IgD-negative memory B cell (primary cell): ENCODE measurements at regions not wholly inside any gene's neighbourhood (a gene's known extent, or its start where the extent isn't known, plus 50 kb on each side); places are given as distances from the start of the nearest gene placed in this dataset.
A peak's percentile ranks its signal among the peaks of the same experiment; 100 is the strongest.
"Not testable (repeated sequence)": the region's sequence is repeated elsewhere in the genome, so short reads cannot be mapped to it uniquely, and the experiment has no call there.

Experiments used
- H3K27ac Mint-ChIP-seq, 3 donors: one replicate each; pipeline ENCODE4 v1.8.0; 2020 to 2022; ENCODE audit warnings: mild to moderate bottlenecking in 3 of 3, mixed read lengths in 3 of 3, moderate library complexity in 1 of 3
- H3K27me3 Mint-ChIP-seq: one replicate; pipeline ENCODE4 v1.8.0; 2021; ENCODE audit warnings: mixed read lengths
- H3K36me3 Mint-ChIP-seq: one replicate; pipeline ENCODE4 v1.8.0; 2020; ENCODE audit warnings: mild to moderate bottlenecking, mixed read lengths
- H3K4me1 Mint-ChIP-seq, 3 donors: one replicate each; pipeline ENCODE4 v1.8.0; 2020 to 2022; ENCODE audit warnings: mixed read lengths in 3 of 3, mild to moderate bottlenecking in 1 of 3
- H3K4me3 Mint-ChIP-seq, 4 donors: one replicate each; pipeline ENCODE4 v1.8.0; 2020 to 2022; ENCODE audit warnings: mild to moderate bottlenecking in 4 of 4, mixed read lengths in 4 of 4, moderate library complexity in 3 of 4
- H3K9me3 Mint-ChIP-seq, 3 donors: one replicate each; pipeline ENCODE4 v1.8.0; 2020 to 2021; ENCODE audit warnings: mixed read lengths in 3 of 3, mild to moderate bottlenecking in 1 of 3

- no peaks in the 10 kb centered on the region for H3K9me3 Mint-ChIP-seq
- peaks cover 0 to 9% (median 6%) of the 10 kb centered on the region in 3 donors for H3K4me1 Mint-ChIP-seq
- H3K36me3 Mint-ChIP-seq, result no peaks in the 10 kb centered on the region
- H3K27me3 Mint-ChIP-seq, result peaks cover 18% of the 10 kb centered on the region
- no peak overlapping the region for H3K4me3 Mint-ChIP-seq
- no peak overlapping the region for H3K27ac Mint-ChIP-seq
These were observed 133.5 kb downstream of the MTPAP start for GRCh38 chr10:30215623-30216022.

- H3K4me1 Mint-ChIP-seq, result peaks cover 0 to 7% (median 6%) of the 10 kb centered on the region in 3 donors
- H3K27ac Mint-ChIP-seq, result no peak overlapping the region
- peak overlapping the region in 1 of 4 donors; percentile 17 for H3K4me3 Mint-ChIP-seq
- no peaks in the 10 kb centered on the region for H3K36me3 Mint-ChIP-seq
- peaks cover 16% of the 10 kb centered on the region for H3K27me3 Mint-ChIP-seq
- H3K9me3 Mint-ChIP-seq, result no peaks in the 10 kb centered on the region
These were observed 133.9 kb downstream of the MTPAP start for GRCh38 chr10:30215141-30215540.

- Mint-ChIP-seq H3K4me3 (no peak overlapping the region), H3K4me1 (no peaks in the 10 kb centered on the region), H3K36me3 (no peaks in the 10 kb centered on the region), H3K27me3 (peaks cover 10% of the 10 kb centered on the region), H3K27ac (no peak overlapping the region), H3K9me3 (no peaks in the 10 kb centered on the region)
These were observed 138.8 kb downstream of the MTPAP start for GRCh38 chr10:30210296-30210695.

- H3K4me1 Mint-ChIP-seq, result no peaks in the 10 kb centered on the region
- no peaks in the 10 kb centered on the region for H3K9me3 Mint-ChIP-seq
- no peak overlapping the region for H3K27ac Mint-ChIP-seq
- peaks cover 4% of the 10 kb centered on the region for H3K27me3 Mint-ChIP-seq
- H3K36me3 Mint-ChIP-seq, result no peaks in the 10 kb centered on the region
- H3K4me3 Mint-ChIP-seq, result no peak overlapping the region
These were observed 140.7 kb downstream of the MTPAP start for GRCh38 chr10:30208330-30208729.

- Mint-ChIP-seq H3K4me1 (no peaks in the 10 kb centered on the region), H3K36me3 (no peaks in the 10 kb centered on the region), H3K4me3 (no peak overlapping the region), H3K27ac (no peak overlapping the region), H3K9me3 (no peaks in the 10 kb centered on the region), H3K27me3 (peaks cover 4% of the 10 kb centered on the region)
These were observed 141.5 kb downstream of the MTPAP start for GRCh38 chr10:30207485-30208052.

GRCh38 chr10:30200017-30200415 lies 140.6 kb upstream of the JCAD start:
- H3K36me3 Mint-ChIP-seq, result peaks cover 2% of the 10 kb centered on the region
- no peak overlapping the region for H3K27ac Mint-ChIP-seq
- H3K4me3 Mint-ChIP-seq, result no peak overlapping the region
- peaks cover 0 to 4% (median 0%) of the 10 kb centered on the region in 3 donors for H3K9me3 Mint-ChIP-seq
- H3K4me1 Mint-ChIP-seq, result no peaks in the 10 kb centered on the region
- no peaks in the 10 kb centered on the region for H3K27me3 Mint-ChIP-seq

GRCh38 chr10:30199376-30200016 lies 140.1 kb upstream of the JCAD start:
- Mint-ChIP-seq H3K36me3 (peaks cover 2% of the 10 kb centered on the region), H3K27ac (no peak overlapping the region), H3K4me1 (no peaks in the 10 kb centered on the region), H3K27me3 (no peaks in the 10 kb centered on the region), H3K9me3 (peaks cover 0 to 4% (median under 1%) of the 10 kb centered on the region in 3 donors), H3K4me3 (no peak overlapping the region)

GRCh38 chr10:30197186-30197585 lies 137.8 kb upstream of the JCAD start:
- peaks cover 2% of the 10 kb centered on the region for H3K36me3 Mint-ChIP-seq
- H3K27ac Mint-ChIP-seq, result no peak overlapping the region
- no peak overlapping the region for H3K4me3 Mint-ChIP-seq
- H3K9me3 Mint-ChIP-seq, result peaks cover 2 to 6% (median 4%) of the 10 kb centered on the region in 3 donors
- no peaks in the 10 kb centered on the region for H3K4me1 Mint-ChIP-seq
- H3K27me3 Mint-ChIP-seq, result no peaks in the 10 kb centered on the region

- H3K4me3 Mint-ChIP-seq, H3K27ac Mint-ChIP-seq, H3K4me1 Mint-ChIP-seq, H3K36me3 Mint-ChIP-seq, H3K27me3 Mint-ChIP-seq, H3K9me3 Mint-ChIP-seq: not testable (repeated sequence)
These were observed 137.2 kb upstream of the JCAD start for GRCh38 chr10:30196559-30196958.

- Mint-ChIP-seq H3K27ac (no peak overlapping the region), H3K27me3 (peaks cover 1% of the 10 kb centered on the region), H3K9me3 (peaks cover 2 to 6% (median 4%) of the 10 kb centered on the region in 3 donors), H3K4me3 (no peak overlapping the region), H3K4me1 (no peaks in the 10 kb centered on the region), H3K36me3 (peaks cover 2% of the 10 kb centered on the region)
These were observed 133.6 kb upstream of the JCAD start for GRCh38 chr10:30192846-30193608.

- Mint-ChIP-seq H3K4me1 (peaks cover 0 to 1% (median 0%) of the 10 kb centered on the region in 3 donors), H3K27ac (no peak overlapping the region), H3K4me3 (no peak overlapping the region), H3K9me3 (peaks cover 2 to 6% (median 3%) of the 10 kb centered on the region in 3 donors), H3K27me3 (peaks cover 5% of the 10 kb centered on the region), H3K36me3 (peaks cover 2% of the 10 kb centered on the region)
These were observed 131.5 kb upstream of the JCAD start for GRCh38 chr10:30190577-30191552.

GRCh38 chr10:30189238-30189580 lies 129.8 kb upstream of the JCAD start:
- H3K4me1 Mint-ChIP-seq, result peaks cover 0 to 1% (median 0%) of the 10 kb centered on the region in 3 donors
- peaks cover 5% of the 10 kb centered on the region for H3K27me3 Mint-ChIP-seq
- H3K9me3 Mint-ChIP-seq, result peaks cover 0 to 3% (median 2%) of the 10 kb centered on the region in 3 donors

GRCh38 chr10:30188556-30189237 lies 129.3 kb upstream of the JCAD start:
- Mint-ChIP-seq H3K4me3 (peak overlapping the region in 1 of 4 donors; percentile 27), H3K4me1 (peaks cover 0 to 1% (median 0%) of the 10 kb centered on the region in 3 donors), H3K36me3 (no peaks in the 10 kb centered on the region), H3K27me3 (peaks cover 5% of the 10 kb centered on the region), H3K27ac (no peak overlapping the region), H3K9me3 (no peaks in the 10 kb centered on the region)

More at GRCh38 chr10:30189238-30189580, 129.8 kb upstream of the JCAD start:
- Mint-ChIP-seq H3K4me3 (no peak overlapping the region), H3K36me3 (no peaks in the 10 kb centered on the region), H3K27ac (no peak overlapping the region)

- Mint-ChIP-seq H3K36me3 (no peaks in the 10 kb centered on the region), H3K27me3 (peaks cover 5% of the 10 kb centered on the region), H3K4me3 (no peak overlapping the region), H3K4me1 (peaks cover 0 to 1% (median 0%) of the 10 kb centered on the region in 3 donors), H3K27ac (no peak overlapping the region), H3K9me3 (no peaks in the 10 kb centered on the region)
These were observed 128.7 kb upstream of the JCAD start for GRCh38 chr10:30188101-30188500.
